Endothelial cell of umbilical vein (primary cell): ENCODE measurements at regions not wholly inside any gene's neighbourhood (a gene's known extent, or its start where the extent isn't known, plus 50 kb on each side); places are given as distances from the start of the nearest gene placed in this dataset.

ENCODE experiments used
- BruUV-seq: library from RNA; stranded (reverse); fragments of 400-500 nt; replicated peaks from 2 replicates; lab custom pipeline; 2021; lab: Mats Ljungman, UMichigan
- CTCF ChIA-PET: fragments of 300-600, 350-600 bp; sonication (Branson Sonifier 250); formaldehyde crosslinking; loops from one replicate; lab custom pipeline; 2021; ENCODE audit warnings: antibody characterized with exemption, inconsistent platforms; lab: Charles Lee
- POLR2A ChIA-PET: fragments of 300-600, 350-600 bp; sonication (Branson Sonifier 250); formaldehyde crosslinking; loops from one replicate; lab custom pipeline; 2021; ENCODE audit warnings: antibody characterized with exemption, inconsistent platforms; lab: Charles Lee
- DNase-seq: peaks from one replicate; pipeline ENCODE4 v3.0.0-alpha.2; 2011; ENCODE audit warnings: low read depth, low spot score
- FAIRE-seq: peaks from 2 replicates; lab custom pipeline; 2011; peaks lifted over from hg19 to GRCh38; lab: Jason Lieb, UNC
- H2AFZ ChIP-seq: 2 replicates; pipeline ENCODE4 v1.6.0; 2012; ENCODE audit warnings: low read depth, low read length, control low read depth, inconsistent platforms
- H3K27ac ChIP-seq: 2 replicates; pipeline ENCODE4 v1.5.1; 2011; ENCODE audit warnings: low read depth, mild to moderate bottlenecking, control low read depth, low read length, moderate library complexity; ENCODE audit not compliant: insufficient read depth
- H3K27me3 ChIP-seq, 2 experiments: 2 replicates each; pipeline versions ENCODE4 v1.6.0 to v1.6.1; 2011; ENCODE audit warnings: low read length in 2 of 2, mixed read lengths in 1 of 2; ENCODE audit not compliant: control insufficient read depth in 2 of 2, insufficient read depth in 2 of 2
- H3K36me3 ChIP-seq, 2 experiments: 2 replicates in 1 of 2; 3 replicates in 1 of 2; pipeline ENCODE4 v1.5.1; 2011; ENCODE audit warnings: low read length in 2 of 2, mild to moderate bottlenecking in 1 of 2, moderate library complexity in 1 of 2; ENCODE audit not compliant: control insufficient read depth in 2 of 2, insufficient read depth in 2 of 2; ENCODE audit errors: extremely low read depth in 1 of 2
- H3K4me1 ChIP-seq: 3 replicates; pipeline ENCODE4 v1.5.1; 2011; ENCODE audit warnings: mild to moderate bottlenecking, low read length; ENCODE audit not compliant: control insufficient read depth, insufficient read depth; ENCODE audit errors: extremely low read depth
- H3K4me2 ChIP-seq: 2 replicates; pipeline ENCODE4 v1.6.1; 2011; ENCODE audit warnings: low read length, control low read depth, mixed read lengths; ENCODE audit not compliant: insufficient read depth
- H3K4me3 ChIP-seq, 3 experiments: fragments of 200-600 bp in 1 of 3; sonication (generic), shearing (Covaris generic) in 1 of 3; replicated peaks in 1 of 3; 2 replicates each; pipeline ENCODE4 v1.5.1; 2011 to 2016; ENCODE audit warnings: control low read depth in 3 of 3, low read length in 3 of 3, mild to moderate bottlenecking in 2 of 3, inconsistent platforms in 1 of 3, low read depth in 1 of 3, moderate library complexity in 1 of 3; ENCODE audit not compliant: insufficient read depth in 1 of 3
- H3K79me2 ChIP-seq: 2 replicates; pipeline ENCODE4 v1.6.0; 2012; ENCODE audit warnings: low read length, inconsistent platforms; ENCODE audit not compliant: control insufficient read depth, insufficient read depth
- H3K9ac ChIP-seq: replicated peaks from 2 replicates; pipeline ENCODE3; 2011; ENCODE audit warnings: low read length, control low read depth; ENCODE audit not compliant: insufficient read depth; ENCODE audit errors: extremely low read depth
- H3K9me1 ChIP-seq: replicated peaks from 3 replicates; pipeline ENCODE4 v1.6.0; 2011; ENCODE audit warnings: mild to moderate bottlenecking, low read length; ENCODE audit not compliant: control insufficient read depth, insufficient read depth; ENCODE audit errors: extremely low read depth
- H3K9me3 ChIP-seq: replicated peaks from 2 replicates; pipeline ENCODE4 v1.5.1; 2012; ENCODE audit warnings: low read length, inconsistent platforms; ENCODE audit not compliant: control insufficient read depth, insufficient read depth
- H4K20me1 ChIP-seq: replicated peaks from 2 replicates; pipeline ENCODE3; 2011; ENCODE audit warnings: mild to moderate bottlenecking, low read length; ENCODE audit not compliant: control insufficient read depth, insufficient read depth; ENCODE audit errors: extremely low read depth
- CTCF ChIP-seq, 2 donors: IDR thresholded peaks; 1 replicate in 1 of 2; 2 replicates in 1 of 2; pipeline ENCODE4 v1.5.1; 2011; ENCODE audit warnings: low read length in 2 of 2, mild to moderate bottlenecking in 2 of 2, moderate library complexity in 2 of 2, control low read depth in 1 of 2, inconsistent platforms in 1 of 2, low read depth in 1 of 2; ENCODE audit not compliant: insufficient read depth in 1 of 2; ENCODE audit errors: extremely low read depth in 1 of 2
- EZH2 ChIP-seq: IDR thresholded peaks from 2 replicates; pipeline ENCODE4 v1.6.1; 2012; ENCODE audit warnings: borderline replicate concordance, low read depth, mild to moderate bottlenecking, moderate library complexity, low read length, inconsistent platforms; ENCODE audit not compliant: severe bottlenecking
- FOS ChIP-seq: IDR thresholded peaks from 2 replicates; pipeline ENCODE4 v1.6.1; 2011; ENCODE audit warnings: mild to moderate bottlenecking, low read length, moderate library complexity, borderline replicate concordance; ENCODE audit not compliant: insufficient read depth
- GATA2 ChIP-seq: IDR thresholded peaks from 2 replicates; pipeline ENCODE4 v1.7.0; 2011; ENCODE audit warnings: low read depth, mild to moderate bottlenecking, moderate library complexity, mixed read lengths, low read length; ENCODE audit not compliant: insufficient read length, insufficient read depth
- JUN ChIP-seq: IDR thresholded peaks from 2 replicates; pipeline ENCODE4 v1.6.1; 2011; ENCODE audit warnings: borderline replicate concordance, low read depth; ENCODE audit not compliant: insufficient read length, insufficient read depth
- MAX ChIP-seq: IDR thresholded peaks from 2 replicates; pipeline ENCODE4 v1.6.1; 2011; ENCODE audit not compliant: insufficient read depth, insufficient read length
- MYC ChIP-seq: IDR thresholded peaks from one replicate; pipeline ENCODE4 v1.6.1; 2011; ENCODE audit warnings: mild to moderate bottlenecking, low read depth, low read length
- POLR2A ChIP-seq: IDR thresholded peaks from 2 replicates; pipeline ENCODE4 v1.6.1; 2012; ENCODE audit warnings: low read depth, mild to moderate bottlenecking, control low read depth, low read length
- POLR2AphosphoS5 ChIP-seq: IDR thresholded peaks from 2 replicates; pipeline ENCODE4 v1.6.1; 2012; ENCODE audit warnings: low read depth, mild to moderate bottlenecking, control low read depth, low read length, moderate library complexity; ENCODE audit not compliant: insufficient read depth
- dilution Hi-C: fragments of 300-500 bp; cut with MboI; formaldehyde crosslinking; loops from one replicate; pipeline ENCODE4 v1.15.0; 2019; ENCODE audit warnings: low sequenced_read_pairs; ENCODE audit not compliant: extremely low pct_ligation_motif_present
- intact Hi-C: fragments of 100-400 bp; cut with micrococcal nuclease; formaldehyde crosslinking; loops from one replicate; pipeline ENCODE4 v1.10.0; 2022

GRCh38 chr2:100208141-100208770 lies 65.9 kb upstream of the AFF3 start:
- no TSS peak for BruUV-seq
- Histone ChIP-seq H3K4me1 (no peaks in the 10 kb centered on the region), H2AFZ (no peak overlapping the region), H3K36me3 (no peaks in the 10 kb centered on the region), H3K79me2 (no peaks in the 10 kb centered on the region), H4K20me1 (no peaks in the 10 kb centered on the region), H3K9me3 (no peaks in the 10 kb centered on the region), H3K9ac (no peak overlapping the region), H3K4me3 (no peak overlapping the region), H3K4me2 (no peak overlapping the region), H3K27ac (no peak overlapping the region), H3K27me3 (peaks cover 4 to 11% of the 10 kb centered on the region in 2 experiments), H3K9me1 (no peaks in the 10 kb centered on the region)
- no peak for FAIRE-seq
- ChIA-PET POLR2A (no interaction called here), CTCF (interaction anchor here (1.2 kb wide), 1 partner anchor 10 kb away, joined by 3 read pairs; no protein-coding TSS in a partner anchor)
- no peak for DNase-seq
- intact Hi-C loops, result no loop called here
- dilution Hi-C loops, result no loop called here
- TF ChIP-seq CTCF (IDR thresholded peaks at IDR 0.05; ENCODE audit: extremely low read depth in 1 of 2, insufficient read depth in 1 of 2, low read depth in 1 of 2, low read length in 2 of 2), result no peak
- no peak for TF ChIP-seq GATA2

GRCh38 chr2:100207411-100207885 lies 65.1 kb upstream of the AFF3 start:
- H3K27ac ChIP-seq, result no peak overlapping the region
- BruUV-seq, result no TSS peak

More at GRCh38 chr2:100207411-100207885, 65.1 kb upstream of the AFF3 start:
- Histone ChIP-seq H3K4me3 (no peak overlapping the region), H3K4me2 (no peak overlapping the region), H4K20me1 (no peaks in the 10 kb centered on the region), H3K9me3 (no peaks in the 10 kb centered on the region), H3K9me1 (no peaks in the 10 kb centered on the region), H2AFZ (no peak overlapping the region), H3K9ac (no peak overlapping the region), H3K27me3 (peaks cover 3 to 11% of the 10 kb centered on the region in 2 experiments), H3K79me2 (no peaks in the 10 kb centered on the region), H3K4me1 (no peaks in the 10 kb centered on the region), H3K36me3 (no peaks in the 10 kb centered on the region)
- ChIA-PET POLR2A (no interaction called here), CTCF (interaction anchor here (0.7 to 1.0 kb wide), 2 partner anchors 55 to 389 kb away, joined by 3 to 4 read pairs; no protein-coding TSS in a partner anchor)
- DNase-seq, result no peak
- TF ChIP-seq GATA2 (no peak), EZH2 (no peak), CTCF (IDR thresholded peaks at IDR 0.05; ENCODE audit: extremely low read depth in 1 of 2, insufficient read depth in 1 of 2, low read depth in 1 of 2, low read length in 2 of 2) (no peak), POLR2A (no peak), FOS (no peak), JUN (no peak), MAX (no peak), MYC (no peak), POLR2AphosphoS5 (no peak)
- dilution Hi-C loops, result no loop called here
- intact Hi-C loops, result no loop called here
- no peak for FAIRE-seq
